ENCODE measurements at regions not wholly inside any gene's neighbourhood (a gene's known extent, or its start where the extent isn't known, plus 50 kb on each side); places are given as distances from the start of the nearest gene placed in this dataset.

DNA sequence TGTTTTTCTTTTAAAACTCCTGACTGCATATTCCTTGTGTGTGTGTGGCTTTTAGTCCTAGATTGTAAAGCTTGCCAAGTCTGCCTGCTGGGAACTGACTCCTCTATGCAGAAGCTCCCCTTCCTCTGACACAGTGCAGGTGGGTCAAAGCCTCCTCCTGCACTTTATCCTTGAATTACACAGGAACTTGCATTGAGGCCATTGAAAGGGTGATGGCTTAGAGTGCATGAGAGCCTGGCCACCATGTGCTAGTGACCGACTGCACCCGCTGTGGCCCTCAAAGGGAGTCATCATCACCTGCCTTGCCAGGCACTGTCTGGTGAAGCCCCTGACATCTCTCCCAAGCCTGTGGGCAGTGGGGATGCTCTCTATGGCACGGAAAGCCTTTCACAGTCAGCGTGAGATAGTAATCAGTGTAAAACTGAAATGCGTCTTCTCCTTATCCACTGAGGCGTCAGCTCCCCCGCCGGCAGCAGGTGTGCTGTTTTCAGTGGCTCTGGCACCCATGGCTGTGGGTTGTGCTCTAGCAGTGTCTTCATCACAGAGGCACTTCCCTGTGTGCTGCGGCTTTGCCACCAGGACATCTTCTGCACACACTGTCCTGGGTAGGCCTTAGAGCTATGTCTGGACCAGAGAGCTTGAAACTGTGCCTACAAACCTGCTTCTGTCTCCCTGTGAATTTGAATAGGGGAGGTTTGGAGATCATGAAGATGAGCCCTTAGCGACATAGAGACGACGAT, 87.9 kb downstream of the THBS2 start:
- no peak for DNase-seq (ENCODE audit: low read depth, low spot score)

DNA sequence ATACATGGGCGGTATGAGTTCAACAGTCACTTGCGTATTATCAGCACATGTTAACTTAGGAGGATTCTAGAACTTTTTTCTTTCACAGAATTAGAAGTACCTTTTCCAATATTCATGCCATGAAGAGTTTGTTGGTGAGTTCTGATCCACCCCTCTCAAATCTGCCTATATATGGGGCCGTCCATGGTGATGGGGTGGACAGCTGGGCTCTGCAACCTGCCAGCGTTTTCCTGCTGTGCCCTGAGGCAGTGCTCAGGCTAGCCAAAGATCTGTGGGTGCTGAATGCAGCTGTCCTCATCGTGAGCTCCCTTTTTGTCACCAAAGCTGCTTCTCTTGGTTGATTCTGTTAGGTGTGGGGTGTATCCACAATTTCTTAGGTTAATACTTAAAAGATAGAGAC, 88.7 kb downstream of the THBS2 start:
- no peak for DNase-seq (ENCODE audit: low read depth, low spot score)

DNA sequence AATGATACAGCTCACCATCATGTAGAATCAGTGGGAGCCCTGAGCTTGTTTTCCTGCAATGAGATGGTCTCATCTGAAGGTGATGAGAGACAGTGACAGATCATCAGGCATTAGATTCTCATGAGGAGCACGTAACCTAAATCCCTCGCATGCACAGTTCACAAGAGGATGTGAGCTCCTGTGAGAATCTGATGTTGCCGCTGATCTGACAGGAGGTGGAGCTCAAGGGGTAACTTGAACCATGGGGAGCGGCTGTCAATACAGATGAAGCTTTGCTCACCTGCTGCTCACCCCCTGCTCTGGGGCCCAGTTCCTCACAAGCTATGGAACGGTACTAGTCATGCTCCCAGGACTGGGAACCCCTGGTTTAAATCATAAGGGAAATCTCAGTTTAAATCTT, 89.2 kb downstream of the THBS2 start:
- no peak for DNase-seq (ENCODE audit: low read depth, low spot score)

DNA sequence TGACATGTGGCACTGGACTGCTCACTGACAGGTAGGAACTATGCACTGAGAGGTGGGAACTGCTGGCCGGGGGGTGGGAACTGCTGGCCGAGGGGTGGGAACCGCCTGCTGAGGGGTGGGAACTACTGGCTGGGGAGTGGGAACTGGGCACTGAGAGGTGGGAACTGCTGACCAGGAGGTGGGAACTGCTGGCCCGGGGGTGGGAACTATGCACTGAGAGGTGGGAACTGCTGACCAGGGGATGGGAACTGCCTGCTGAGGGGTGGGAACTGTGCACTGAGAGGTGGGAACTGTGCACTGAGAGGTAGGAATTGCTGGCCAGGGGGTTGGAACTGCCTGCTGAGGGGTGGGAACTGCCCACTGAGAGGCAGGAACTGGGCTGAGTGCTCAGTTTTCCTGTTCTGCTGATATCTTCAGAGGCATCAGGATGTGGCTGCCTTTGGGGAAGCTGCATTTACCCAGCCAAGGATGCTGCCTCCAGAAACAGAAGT, 90.2 kb downstream of the THBS2 start:
- DNase-seq (ENCODE audit: low read depth, low spot score) = no peak

DNA sequence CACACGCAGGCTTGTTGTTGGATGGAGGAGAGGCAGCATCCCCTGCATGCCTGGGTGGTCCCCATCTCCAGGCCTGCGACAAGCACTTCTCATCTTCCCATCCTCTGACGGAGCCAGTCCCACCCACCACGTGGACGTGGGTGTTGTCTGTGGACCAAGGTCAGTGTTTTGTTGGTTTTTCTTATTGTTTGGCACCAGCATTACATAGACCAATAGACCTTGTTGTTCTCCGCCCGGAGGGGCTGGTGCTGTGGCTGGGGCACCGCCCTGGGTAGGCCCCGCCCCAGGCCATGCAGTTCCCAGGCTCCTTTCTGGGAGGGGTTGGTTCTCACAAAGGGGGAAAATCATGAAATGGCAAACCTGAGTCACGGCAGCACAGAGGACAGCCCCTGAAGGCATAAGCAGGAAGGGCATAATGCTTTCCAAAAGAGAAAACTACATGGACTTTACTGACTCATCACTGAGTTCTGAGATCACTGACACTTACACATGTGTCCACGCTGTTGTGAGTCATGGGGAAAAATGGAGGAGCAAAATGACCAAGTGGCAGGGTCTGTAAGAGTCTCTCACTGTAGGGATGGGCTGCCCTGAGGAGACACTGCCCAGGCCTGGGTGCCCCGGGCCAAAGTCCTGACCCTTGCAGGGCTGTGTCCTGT, 90.8 kb downstream of the THBS2 start:
- no peak for DNase-seq (ENCODE audit: low read depth, low spot score)

DNA sequence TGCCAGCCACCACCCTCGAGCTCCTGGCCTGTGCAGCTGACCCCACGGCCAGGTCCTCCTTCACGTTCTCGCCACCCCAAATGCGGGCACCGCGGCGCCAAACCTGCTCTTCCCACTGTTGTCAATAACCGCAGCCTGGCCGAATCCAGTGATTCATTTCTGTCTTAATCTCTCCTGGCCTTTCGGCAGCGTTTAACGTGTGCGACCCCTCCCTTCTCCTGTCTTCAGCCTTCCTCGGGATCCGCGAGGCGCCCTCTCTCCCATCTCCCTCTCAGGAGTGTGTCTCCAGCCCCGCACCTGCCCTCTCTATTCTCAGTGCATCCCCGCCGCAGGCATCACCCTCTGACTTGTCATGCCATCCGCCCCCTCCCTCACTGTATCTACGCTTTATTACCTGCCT, 91.4 kb downstream of the THBS2 start:
- DNase-seq (ENCODE audit: low read depth, low spot score) = no peak

DNA sequence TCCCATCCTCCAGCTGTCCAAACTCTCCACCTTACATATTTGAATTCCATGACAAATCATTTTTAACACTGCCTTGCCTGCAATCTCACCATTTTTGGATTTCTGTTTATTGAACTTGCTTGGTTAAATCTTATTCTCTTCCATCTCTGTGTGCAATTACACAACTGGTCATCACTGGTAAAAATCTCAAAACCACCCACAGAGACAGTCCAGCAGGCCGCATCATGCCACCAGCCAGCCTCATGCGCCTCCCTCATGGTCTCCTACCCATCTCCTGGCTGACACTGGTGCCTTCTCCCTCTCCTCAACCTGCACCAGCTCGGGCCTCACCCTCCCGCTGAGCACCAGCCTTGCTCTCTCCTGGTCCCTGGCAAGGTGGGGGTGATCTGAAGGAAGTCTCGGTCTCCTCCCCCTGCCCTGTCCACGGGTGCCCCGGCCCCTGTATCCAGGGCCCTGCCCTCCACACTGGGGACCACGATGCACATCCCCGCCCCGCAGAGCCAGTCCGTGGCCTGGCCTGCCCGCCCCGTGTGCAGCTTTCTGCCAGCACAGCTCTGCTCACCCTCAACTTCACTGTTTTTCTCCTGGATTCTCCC, 92.0 kb downstream of the THBS2 start:
- no peak for DNase-seq (ENCODE audit: low read depth, low spot score)

DNA sequence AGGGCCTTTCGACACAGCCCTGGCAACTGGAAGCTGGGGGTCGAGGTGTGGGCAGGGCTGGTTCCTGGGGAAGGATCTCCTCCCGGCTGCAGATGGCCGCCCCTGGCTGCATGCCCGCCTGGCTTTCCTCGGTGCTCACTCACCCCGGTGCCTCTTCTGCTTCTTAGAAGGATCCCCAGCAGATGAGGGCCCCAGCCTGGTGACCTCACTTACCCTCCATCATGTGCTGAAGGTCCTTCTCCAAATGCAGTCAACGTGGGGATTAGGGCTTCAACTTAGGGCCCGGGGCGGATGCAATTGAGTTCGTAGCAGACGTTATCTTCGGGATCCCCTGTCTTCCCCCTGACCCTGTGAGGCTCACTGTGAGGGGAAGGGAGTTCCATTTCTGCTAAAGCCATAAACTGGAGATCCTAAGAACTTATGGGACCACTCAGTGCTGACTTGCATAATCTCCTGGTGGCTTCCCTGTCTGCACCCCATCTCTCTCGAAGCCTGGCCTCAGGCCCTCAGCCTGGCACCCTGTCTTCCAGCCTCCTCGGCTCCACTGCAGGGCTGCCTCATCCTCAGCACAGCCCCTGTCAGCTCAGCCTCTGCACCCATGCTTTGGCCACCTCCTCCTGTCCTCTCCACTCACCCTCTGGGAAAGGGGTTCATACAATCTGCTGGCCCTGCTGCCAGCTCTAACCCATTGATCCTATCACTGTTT, 92.6 kb downstream of the THBS2 start:
- DNase-seq (ENCODE audit: low read depth, low spot score) = no peak

DNA sequence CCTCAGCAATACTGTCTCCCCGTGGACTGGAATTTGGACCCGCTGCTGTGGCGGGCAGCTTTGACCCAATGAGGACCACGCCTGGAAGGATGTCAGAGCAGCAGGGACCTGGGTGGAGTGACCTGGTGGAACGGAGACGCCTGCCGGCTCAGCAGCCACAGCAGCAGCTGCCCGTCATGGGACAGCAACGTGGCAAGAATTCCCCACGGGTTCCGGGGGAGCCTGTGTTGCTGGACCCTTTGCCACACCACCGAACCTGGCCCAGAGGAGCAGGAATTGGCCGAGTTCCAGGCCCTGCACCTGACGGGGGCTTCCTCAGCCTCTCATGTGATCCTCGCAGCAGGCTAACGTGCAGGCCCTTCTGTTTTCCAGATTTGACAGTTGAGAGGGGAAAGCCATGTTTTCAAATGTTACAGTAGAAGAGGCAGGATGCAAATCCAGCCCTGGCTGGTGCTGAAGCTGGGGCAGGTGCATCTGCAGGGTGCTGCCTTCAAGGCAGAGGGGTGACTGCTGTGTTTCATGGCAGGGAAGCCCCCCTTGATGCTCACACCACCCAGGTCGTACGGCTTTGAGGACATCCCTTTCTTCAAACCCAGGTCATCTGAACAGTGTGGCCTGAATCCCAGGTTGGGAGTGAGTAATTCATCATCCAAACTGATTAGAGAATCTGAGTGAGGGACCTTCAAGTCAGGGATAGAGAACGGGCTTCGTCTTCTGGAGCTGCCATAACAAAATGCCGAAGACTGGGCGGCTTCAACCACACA, 93.4 kb downstream of the THBS2 start:
- DNase-seq (ENCODE audit: low read depth, low spot score) = no peak

DNA sequence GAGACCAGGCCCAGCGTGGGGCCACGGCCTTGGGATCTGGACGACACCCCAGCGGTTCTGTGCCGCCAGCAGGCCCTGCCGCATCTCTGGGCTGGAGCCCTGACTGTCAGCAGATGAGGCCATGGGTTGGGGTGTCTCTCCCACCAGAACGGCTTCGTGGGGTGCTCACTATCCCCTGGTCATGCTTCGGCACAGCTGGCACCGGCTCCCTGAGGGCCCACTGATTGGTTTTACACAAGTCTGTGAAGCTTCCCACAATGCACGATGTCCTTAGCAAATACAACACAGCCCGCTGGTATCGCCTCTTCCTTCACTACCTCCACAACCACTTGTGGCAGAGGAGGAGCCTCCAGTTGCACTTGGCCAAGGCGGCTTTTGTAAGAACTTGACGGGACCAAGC, 94.3 kb downstream of the THBS2 start:
- DNase-seq (ENCODE audit: low read depth, low spot score) = no peak

DNA sequence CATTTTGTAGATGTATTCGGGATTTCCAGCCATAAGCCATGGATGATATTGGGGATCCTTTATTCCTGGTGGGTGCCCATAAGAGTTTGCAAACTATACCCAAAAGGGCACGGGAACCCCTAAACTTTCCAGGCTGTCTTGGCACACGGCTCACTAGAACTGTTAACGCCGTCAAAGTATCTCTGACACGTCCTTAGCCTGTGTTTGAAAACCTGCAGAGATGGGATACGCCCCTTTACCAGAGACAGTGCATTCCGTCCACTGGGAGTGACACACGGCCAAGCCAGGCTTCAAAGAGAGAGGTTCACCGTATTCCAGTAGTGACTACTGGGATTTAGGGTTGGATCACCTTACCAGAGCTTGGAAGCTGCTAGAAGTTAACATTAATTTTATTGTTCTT, 95.0 kb downstream of the THBS2 start:
- no peak for DNase-seq (ENCODE audit: low read depth, low spot score)

DNA sequence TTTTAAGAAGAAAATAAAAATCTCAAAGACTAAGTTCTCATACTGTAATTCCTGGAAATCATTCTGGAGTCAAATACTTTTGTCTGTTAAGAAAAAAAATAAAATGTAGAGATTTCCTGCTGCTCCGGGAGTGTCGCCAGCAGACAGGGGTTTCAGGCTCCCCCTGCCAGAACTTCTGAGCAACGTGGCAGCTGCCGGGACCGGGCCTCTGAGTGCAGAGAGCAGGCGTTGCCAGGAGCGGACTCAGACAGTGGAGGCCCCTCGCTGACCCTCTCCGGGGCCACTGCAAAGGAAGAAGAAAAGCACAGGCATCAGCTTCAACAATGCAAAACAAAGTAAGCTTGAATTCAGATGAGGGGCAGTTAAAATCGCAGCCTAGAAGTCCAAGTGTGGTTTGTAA, 95.5 kb downstream of the THBS2 start:
- no peak for DNase-seq (ENCODE audit: low read depth, low spot score)

DNA sequence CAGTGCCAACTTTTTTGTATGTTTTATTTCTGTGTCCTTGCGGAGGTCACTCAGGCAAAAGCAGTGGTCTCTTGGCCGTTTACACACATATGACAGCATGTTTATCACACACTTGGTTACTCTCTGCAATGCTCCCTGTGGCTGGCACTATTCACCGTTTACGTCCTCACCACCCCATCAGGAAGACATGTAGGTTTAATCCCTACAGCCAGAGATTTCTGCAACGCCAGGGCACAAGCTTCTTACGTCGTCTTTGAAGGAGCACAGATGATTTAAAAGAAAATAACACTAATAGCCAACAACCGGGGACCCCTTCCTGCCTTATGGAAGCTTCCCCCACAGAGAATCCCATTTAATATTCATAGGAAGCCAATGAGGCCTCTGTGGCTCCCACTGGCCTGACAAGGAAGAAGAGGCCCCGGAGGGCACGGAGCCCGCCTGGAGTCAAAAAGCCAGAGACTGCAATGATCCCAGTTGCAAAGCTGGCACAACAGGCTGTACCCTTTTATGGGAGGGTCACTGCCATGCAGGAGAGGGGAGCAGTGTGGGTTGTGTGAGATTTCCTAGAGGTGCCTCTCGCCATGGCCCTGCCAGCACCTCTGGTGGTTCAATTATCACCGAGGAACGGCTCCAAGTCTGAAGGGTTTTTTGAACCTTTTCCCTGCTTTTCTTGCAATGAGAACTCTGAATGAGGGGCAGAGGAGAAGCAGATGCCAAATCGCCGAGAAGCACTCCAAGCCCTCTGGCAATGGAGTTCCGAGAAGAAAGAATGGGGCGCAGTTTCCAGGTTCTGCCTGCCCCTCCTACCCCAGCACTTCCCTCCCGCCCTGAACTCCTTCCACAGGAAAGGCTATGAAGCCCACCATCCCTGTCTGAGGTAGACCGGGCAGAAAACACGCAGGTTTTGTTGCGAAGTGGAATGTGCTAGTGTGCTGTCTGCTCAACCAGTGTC, 96.2 kb downstream of the THBS2 start:
- no peak for DNase-seq (ENCODE audit: low read depth, low spot score)

DNA sequence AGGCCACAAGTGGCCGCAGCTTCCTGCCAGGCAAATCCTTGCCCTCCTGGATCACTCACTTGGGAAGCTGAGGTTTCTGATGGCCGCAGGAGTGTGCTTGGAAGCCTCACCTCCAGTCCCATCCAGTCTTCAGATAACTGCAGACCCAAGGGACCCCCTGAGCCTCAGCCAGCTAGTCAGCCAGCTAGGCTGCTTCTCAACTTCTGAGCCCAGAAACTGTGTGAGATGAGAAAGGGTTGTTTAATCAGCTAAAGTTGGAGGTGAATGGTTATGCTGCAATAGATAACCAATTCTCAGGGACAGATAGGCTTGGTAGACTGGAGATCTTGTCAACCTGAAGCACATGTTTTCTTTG, 96.9 kb downstream of the THBS2 start:
- DNase-seq (ENCODE audit: low read depth, low spot score) = no peak

DNA sequence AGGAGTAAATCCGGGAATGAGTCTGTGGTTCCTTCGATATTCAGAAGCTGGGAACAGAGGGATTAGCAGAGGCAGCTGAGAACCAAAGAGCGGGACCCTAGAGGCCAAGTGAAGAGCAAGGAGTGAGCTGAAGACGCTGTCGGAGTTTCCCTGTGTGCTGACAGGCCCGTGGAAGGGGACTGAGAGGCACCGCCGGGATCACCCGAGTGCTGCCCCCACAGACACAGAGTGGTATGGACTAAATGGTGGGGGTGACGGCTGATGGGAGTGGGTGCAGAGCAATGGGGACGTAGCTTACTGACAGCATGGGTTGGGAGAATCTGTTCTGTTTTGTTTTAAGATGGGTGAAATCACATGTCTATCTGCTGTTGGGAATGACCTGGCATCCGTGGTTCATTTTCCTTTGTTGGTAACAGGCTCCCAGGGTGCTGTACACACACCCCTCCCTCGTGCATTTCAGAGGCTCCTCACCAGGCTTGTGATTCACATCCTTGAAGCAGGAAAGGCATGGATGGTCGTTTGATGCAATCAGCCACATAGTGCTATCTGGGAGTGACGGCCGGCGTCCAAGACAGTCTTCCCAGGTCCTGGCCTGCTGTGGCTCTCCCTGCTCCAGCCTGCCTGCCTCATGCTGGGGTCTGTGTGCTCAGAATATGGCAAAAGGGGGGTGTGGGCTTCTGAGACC, 97.4 kb downstream of the THBS2 start:
- DNase-seq (ENCODE audit: low read depth, low spot score) = no peak

DNA sequence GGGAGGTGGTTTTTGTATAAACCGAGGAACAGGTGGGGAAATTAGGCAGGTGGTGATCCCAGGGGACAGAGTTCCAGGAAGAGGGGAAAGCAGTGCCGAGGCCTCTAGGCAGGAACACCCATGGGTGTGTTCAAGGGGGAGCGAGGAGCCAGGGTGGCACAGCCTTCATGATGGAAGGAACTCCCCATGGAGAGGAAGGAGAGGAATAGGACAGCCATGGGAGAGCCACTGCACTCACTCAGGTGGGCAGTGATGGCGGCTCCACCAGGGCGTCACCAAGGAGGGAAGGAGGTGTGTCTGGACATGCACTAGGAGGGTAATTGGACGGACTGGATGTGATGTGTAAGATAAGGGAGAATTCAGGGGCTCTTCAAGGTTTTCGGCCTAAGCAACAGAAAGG, 98.2 kb downstream of the THBS2 start:
- no peak for DNase-seq (ENCODE audit: low read depth, low spot score)

DNA sequence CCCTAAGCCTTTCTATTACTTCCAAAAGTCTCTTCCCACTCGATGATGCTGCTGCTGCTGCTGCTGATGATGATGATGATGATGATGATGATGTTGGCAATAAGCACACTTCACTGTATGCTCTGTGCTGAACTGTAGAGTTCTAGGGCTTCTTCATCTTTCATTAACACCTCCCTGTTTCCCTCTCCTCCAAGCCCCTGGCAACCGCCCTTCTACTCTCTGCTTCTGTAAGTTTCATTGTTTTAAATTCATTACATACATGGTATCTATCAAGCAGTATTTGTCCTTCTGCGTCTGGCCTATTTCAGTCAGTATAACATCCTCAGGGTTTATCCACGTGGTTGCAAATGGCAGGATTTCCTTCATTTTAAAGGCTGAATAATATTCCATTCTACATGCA, 100.2 kb downstream of the THBS2 start:
- DNase-seq (ENCODE audit: low read depth, low spot score) = no peak

DNA sequence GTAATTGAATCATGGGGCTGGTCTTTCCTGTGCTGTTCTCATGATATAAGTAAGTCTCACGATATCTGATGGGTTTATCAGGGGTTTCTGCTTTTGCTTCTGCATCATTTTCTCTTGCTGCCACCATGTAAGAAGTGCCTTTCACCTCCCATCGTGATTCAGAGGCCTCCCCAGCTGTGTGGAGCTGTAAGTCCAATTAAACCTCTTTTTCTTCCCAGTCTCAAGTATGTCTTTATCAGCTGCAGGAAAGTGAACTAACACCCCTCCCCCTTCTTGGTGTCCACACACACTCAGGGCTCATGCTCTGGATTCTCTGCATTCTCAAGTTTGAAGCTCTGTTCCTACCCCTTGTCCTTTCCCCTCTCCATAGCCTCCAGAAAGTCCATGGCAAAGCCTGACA, 107.1 kb downstream of the THBS2 start:
- DNase-seq (ENCODE audit: low read depth, low spot score) = no peak

DNA sequence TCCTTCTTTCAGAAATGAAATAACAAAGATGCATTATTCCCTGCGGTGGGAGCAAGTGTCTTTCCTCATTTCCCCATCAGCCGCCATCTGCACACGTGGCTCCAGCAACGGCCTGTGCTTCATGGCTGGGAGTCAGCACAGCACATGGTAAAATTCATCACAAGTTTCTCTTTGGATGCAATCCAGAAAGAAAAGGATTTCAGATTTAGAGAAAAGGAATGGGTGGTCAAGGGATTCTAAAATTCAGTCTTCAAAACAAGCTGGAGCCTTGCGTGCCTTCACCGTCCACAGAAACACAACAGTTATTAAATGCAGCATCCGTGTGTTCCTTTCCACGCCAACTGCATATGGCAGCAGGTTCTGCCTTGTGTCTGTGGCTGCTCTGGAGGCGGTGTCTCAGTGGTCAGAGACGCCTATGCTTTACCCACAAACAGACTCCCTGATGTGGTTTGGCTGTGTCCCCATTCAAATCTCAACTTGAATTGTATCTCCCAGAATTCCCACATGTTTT, 107.6 kb downstream of the THBS2 start:
- no peak for DNase-seq (ENCODE audit: low read depth, low spot score)

DNA sequence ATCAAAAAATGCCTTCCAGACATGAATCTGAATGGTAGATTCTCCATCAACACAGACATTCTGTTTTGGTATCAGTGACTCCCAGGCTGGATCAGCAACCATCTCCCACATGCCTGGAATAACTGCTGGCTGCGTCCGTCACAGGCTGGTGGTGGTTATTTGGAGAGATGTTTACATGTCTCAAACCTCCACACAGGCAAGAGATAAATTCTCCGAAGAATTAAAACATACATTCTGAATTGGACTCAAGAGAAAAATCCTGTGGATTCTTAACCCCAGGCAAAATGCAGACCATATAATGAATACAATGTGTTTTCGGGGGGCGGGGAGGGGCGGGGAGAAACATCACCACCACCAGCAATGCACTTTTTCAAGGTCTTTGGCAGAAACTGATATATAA, 108.2 kb downstream of the THBS2 start:
- no peak for DNase-seq (ENCODE audit: low read depth, low spot score)
